ENCODE measurements at regions not wholly inside any gene's neighbourhood (a gene's known extent, or its start where the extent isn't known, plus 50 kb on each side); places are given as distances from the start of the nearest gene placed in this dataset.

DNA sequence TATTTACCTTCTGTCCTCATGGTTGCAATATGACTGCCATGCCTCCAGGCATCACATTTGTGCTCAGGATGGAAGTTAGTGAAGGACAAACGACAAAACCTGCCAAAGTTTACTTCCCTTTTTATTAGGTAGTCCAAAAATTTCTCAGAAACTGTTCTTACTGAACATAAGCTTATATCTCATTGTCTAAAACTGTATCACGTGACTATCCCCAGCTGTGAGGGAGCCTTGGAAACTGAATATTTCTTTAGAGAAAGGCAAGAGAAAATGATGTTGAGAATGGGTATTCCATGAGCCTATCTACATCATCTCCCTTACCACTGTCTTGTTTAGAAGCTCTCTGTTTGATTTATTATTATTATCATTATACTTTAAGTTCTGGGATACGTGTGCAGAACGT is 169.1 kb upstream of the ADRA1D start (continued):
- TF ChIP-seq USF2 (IDR thresholded peaks at IDR 0.05; ENCODE audit: low read length) (no peak), TBP (IDR thresholded peaks at IDR 0.05; ENCODE audit: low read depth, low read length) (no peak)

All from H1 (cell line).